ENCODE measurements at regions not wholly inside any gene's neighbourhood (a gene's known extent, or its start where the extent isn't known, plus 50 kb on each side); places are given as distances from the start of the nearest gene placed in this dataset.
"Not testable (repeated sequence)": the region's sequence is repeated elsewhere in the genome, so short reads cannot be mapped to it uniquely, and the experiment has no call there.

DNA sequence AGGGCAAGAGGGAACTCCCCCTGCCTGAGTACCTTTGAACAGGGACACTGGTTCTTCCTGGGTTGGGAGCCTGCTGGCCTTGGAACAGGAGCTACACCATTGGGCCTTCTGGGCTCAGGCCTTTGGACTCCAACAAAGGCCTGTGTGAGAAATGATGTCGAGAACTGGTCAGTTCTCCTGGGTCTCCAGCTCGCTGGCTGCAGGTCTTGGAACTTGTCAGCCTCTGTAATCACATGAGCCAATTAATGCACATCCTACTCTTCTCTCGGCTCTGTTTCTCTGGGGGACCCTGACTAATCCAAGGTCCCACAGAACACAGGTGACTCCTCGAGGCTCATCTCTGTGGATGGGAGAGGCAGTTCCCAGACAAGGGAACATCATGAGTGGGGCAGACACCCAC, 104.7 kb upstream of the PLGLB2 start:
- DNase-seq (ENCODE audit: low spot score), result not testable (repeated sequence)

DNA sequence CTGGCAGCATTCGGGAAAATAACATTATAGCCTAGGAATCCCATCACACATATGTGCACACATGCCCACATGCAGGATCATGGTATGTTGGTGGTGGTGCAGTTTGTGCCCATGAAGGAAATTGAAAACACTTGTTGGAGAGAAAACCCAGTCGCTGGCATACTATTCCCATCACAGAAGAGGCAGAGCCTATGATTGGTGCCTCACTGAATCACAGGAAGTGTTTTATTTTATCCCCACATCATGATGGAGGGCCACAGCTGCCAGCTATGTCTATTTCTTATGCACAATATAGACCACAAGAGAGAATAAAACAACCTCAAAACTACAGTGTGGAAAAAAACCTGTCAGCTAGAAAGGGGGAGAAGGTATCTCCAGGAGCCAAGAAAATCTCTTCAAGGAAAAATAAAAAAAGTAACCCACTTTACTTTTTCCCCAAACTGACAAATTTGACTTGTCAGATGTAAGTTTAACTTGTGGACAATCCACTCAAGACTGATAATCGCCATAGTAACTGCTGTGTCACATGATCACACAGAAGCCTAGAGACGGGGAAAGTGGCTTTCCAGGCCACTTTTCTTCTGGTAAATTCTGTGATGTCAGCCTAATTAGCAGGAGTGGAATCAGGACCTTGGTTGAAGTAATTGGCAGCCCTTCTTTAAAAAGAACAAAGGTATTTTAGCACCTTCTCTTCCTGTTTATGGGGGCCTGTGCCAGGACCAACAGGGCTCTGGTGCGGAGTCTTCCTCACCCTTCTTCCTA, 100.0 kb upstream of the PLGLB2 start:
- DNase-seq (ENCODE audit: low spot score), result not testable (repeated sequence)

DNA sequence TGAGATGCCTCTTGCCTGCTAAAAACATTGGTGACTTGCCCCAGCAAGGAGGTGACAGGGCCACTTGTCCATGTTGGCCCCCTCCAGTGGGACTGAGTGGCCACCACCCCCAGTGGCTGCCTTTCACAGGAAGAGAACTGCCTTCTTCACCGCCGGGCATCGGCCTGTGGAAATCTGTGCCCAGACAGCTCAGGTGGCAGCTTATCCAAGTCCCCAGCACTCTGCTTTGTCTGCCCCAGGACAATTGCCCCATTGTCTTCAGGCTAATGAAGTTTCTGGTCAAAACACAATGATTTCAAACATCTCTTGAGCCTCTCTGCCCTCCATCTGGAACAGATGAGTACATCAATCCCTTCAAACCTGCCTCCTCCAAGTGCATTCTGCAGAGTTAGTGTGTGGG, 99.1 kb upstream of the PLGLB2 start:
- DNase-seq (ENCODE audit: low spot score), result not testable (repeated sequence)

DNA sequence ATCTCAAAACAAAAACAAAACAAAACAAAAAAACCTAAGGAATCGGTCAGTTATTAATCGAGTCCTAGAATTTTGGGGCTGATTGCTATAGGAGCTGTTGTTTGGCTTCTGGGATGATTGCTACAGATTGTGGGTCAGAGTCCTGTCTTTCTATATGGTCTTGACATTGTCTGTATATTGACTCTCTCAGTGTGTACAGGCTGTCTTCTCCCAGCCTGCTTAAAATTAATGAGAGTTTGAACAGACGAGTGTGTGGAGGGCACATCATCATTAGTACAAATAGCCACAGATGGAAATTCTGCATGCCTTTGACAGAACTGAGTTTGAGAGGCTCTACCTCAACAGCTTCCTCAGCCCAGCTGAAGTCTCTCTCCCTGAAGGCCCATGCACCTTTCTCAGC, 98.0 kb upstream of the PLGLB2 start:
- DNase-seq (ENCODE audit: low spot score), result not testable (repeated sequence)

DNA sequence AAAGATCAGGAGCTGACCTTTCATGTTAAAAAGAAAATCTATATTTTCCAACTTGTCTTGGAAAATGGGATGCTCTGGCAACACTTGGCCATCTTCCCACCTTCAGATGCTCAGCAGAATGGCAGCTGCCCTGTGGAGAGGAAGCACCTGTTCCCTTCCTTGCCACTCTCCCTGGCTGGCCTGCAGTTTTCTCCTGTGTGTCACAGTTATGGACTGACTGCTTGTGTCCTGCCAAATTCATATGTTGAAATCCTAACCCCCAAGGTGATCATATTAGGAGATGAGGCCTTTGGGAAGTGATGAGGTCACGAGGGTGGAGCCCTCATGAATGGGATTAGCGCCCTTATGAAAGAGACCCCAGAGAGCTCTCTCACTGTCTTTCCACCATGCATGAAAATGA, 97.0 kb upstream of the PLGLB2 start:
- not testable (repeated sequence) for DNase-seq (ENCODE audit: low spot score)

DNA sequence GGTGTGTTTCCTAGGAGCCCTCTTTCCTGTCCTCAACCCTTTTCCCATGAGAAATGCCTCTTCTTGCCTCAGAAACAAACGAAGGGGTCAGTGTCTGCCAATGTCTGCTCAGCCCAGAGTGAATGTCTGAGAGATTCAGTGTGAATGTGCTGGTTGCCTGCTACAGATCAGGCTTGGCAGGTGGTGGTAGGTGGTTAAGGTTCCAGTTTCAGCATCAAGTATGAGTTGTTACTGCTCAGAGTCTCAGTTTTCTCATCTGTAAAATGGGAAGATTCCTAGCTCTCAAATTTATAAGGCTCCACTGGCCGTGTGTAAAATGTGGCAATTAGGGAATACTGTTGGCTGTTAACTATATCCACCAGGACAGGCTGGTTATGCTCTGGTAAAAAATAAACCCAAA, 96.3 kb upstream of the PLGLB2 start:
- DNase-seq (ENCODE audit: low spot score), result not testable (repeated sequence)

DNA sequence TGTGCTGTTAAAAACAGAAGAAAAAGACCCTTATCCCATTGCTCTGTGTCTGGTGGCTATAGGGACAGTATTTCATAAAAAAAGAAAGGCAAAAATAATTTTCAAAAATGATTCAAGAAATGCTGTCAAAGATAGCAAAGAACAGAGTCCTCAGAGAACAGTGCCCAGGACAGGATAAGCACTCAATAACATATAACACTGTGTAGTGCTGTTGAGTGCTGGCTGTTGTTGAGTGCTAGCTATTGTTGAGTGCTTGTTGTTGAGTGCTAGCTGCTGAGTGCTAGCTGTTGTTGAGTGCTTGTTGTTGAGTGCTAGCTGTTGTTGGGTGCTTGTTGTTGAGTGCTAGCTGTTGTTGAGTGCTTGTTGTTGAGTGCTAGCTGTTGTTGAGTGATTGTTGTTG, 94.5 kb upstream of the PLGLB2 start:
- not testable (repeated sequence) for DNase-seq (ENCODE audit: low spot score)

DNA sequence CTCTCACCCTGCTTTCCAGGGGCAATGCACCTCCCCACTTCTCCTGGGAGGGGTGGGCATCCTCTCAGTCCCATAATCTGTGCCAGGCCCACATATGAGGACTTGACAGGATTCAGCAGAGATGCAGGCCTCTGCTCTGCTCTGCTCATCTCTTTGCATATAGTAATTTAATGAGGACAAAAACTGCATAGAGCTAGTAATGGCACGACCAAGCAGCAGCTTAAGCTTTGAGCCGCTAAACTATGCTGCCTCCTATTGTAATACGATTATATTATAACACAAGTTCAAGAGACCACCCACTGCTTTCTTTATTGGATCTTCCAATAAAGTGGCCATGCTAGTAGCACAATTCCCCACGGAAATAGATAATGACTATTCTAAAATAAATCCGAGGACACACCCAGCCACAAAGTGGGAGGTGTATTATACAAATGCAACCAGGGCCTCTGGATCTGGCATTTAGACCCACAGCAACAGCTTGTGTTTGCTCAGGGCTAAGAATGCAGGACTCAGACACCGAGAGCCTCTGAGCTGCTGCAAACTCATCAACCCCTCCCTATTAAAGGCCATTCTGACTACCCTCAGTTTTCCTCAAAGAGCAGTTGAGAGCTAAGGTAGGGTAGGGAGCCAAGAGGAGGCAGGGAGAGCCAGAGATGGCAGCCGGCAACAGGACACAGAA, 93.6 kb upstream of the PLGLB2 start:
- not testable (repeated sequence) for DNase-seq (ENCODE audit: low spot score)

DNA sequence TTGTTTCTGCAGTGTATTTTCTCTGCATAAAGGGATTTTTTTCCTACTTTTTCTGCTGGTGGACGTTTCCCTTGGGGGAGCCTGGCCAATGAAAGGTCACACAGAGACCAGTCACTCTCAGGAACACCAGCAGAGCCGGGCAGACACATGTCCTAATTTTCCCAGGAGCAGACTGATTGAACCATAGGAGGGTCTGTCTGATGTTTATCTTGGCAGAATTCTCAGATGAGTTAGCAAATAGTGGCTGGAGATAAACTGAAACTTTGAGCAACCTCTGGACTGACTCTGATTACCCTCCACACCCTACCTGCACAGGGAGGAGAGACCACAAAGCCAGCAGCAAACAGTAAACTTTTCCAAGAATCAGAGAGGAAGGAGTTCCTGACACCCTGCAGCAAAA, 90.0 kb upstream of the PLGLB2 start:
- not testable (repeated sequence) for DNase-seq (ENCODE audit: low spot score)

DNA sequence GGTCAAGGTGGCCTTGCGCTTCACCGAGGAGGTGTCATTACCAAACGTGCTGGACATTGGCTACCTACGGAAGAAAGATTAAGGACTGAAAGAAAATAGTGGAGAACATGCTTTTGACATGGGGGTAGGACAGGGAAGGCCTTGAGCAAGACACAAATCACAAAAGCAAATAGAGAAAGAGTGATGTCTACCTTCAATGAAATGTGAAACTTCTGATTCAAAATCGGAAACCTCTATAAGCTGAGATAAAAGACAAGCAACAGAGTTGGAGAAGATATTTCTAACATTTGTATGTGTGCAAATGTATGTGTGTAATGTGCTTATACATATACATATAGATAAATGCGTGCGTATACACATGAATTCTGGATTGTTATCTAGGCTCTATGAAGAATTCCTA, 89.5 kb upstream of the PLGLB2 start:
- DNase-seq (ENCODE audit: low spot score), result not testable (repeated sequence)

DNA sequence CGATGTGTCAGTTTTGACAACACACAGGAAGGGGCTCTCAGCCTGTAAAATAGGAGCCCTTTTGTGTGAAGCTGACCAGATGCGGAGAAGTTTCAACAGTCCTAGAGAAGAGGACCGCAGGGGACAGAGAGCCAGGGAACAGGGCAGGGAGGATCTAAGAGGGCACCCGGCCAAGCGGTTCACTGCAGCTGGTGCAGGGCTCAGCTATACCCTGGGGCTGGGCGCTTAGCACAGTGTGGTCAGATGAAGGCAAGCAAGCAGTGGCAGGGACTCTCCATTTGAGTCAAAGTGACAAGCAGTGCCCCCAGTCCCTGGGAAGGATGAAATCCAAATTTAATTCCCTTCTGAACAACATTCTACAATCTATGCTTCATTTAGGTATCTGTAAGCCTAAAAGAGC, 88.9 kb upstream of the PLGLB2 start:
- not testable (repeated sequence) for DNase-seq (ENCODE audit: low spot score)

DNA sequence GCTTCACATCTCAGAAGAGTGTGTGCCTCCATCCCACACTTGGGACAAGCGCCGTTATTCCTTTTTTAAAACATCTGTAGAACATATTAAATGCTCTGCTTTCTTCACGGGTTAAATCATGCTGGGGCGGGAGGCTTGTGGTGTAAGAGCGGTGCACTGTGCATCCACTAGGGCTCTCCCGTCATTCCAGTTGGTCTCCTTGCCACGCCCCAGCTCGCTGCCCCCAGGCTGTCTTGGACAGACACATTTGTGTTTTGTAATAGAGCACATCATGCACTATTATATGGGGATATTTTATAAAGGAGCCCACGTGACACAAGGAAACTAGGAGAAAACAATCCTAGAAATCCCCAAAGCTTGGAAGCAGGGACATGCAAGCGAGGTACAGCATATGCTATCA, 87.7 kb upstream of the PLGLB2 start:
- not testable (repeated sequence) for DNase-seq (ENCODE audit: low spot score)

DNA sequence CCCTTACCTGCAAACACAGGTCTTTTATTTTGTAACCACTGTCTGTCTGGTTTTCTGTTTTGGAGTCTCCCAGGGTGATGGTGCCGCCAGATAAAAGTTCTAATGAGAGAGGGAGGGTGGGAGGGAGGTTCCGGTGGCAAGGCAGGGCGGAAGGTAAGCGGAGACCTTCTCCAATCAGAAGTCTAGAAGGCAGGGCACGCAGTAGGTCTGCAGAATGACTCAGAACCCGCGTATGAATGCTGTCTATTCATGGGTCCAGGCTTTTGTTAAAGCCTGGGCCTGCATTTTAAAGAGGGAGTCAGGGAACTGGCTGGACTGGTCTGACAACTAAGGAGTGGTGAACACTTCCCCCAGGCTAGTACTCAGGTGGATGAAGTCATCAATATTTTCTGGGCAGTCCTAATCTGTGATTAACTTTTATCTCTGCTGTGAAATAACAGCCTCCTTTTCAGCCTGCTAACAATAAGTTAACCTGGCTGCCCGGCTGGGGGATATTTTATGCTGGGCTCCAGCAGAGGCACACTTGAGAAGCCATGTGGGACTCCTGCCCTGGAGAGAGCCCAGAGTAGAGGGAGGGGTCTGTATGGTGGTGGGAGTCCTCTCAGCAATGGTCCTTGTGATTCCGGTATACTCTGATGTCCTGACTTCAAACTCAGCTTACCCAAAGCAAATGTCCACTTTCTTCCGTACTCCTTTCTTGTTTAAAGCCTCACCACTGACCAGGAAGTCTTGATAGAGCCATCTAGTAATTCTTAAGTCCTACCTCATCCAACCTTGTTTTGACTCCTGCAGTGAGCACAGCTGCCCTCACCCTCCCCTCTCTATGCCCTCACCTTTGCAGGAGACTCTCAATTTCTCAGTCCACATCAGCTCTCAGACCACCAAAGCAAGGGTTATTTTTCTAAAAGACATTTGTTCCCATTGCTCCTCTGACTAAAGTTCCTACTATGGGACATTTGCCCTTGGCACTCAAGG, 85.3 kb upstream of the PLGLB2 start:
- DNase-seq (ENCODE audit: low spot score), result not testable (repeated sequence)

DNA sequence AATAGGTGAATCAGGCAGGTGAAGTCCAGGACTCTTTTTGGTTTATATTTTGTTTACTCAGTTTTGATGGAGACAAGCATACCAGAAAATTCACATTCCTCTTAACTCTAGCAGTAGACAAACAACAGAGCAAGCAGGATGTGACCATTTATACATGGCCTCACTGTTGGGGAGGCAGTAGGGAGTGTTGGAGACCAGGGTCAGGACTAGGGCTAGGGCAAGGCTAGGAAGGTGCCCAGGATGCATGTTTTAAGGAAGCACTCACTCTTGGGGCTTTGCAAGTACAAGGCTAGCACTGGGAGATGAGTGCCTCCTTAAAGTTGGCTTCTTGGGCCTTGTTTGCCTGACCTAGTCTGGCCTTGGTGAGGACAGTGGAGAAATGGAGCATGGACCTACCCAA, 84.5 kb upstream of the PLGLB2 start:
- DNase-seq (ENCODE audit: low spot score), result not testable (repeated sequence)

DNA sequence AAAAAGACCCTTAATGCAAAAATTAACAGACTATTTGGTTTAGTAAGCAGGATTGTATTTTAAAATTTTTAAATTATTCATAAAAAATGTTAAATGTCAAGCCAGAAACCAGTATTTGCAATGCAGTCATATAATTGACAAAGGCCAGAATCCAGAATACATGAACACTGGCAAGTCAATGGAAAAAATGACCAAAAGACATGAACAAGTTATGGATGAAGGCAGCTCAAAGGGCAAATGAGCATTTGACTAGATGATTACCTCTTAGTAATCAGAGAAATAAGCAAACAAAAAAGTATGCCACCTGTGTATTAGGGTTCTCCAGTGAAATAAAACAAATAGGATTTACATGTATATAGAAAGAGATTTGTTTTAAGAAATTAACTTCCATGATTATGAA, 80.9 kb upstream of the PLGLB2 start:
- not testable (repeated sequence) for DNase-seq (ENCODE audit: low spot score)

DNA sequence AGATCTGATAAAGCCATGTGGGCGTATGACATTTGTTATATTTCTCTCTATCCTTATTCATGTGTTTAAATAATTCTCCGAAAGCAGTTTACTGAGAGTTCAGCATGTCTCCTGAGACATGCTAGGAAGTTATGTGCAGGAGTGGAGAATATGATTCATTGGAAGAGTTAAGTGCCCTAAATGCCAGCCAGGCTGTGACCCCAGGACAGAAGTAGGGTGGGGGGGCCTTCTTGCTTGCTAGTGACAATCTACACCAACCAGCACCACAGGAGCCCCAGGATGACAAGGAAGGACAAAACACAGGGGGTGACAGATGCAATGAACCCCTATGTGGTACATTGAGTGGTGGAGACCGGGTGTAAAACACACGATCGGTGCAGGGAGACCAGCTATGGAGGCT, 79.5 kb upstream of the PLGLB2 start:
- not testable (repeated sequence) for DNase-seq (ENCODE audit: low spot score)

DNA sequence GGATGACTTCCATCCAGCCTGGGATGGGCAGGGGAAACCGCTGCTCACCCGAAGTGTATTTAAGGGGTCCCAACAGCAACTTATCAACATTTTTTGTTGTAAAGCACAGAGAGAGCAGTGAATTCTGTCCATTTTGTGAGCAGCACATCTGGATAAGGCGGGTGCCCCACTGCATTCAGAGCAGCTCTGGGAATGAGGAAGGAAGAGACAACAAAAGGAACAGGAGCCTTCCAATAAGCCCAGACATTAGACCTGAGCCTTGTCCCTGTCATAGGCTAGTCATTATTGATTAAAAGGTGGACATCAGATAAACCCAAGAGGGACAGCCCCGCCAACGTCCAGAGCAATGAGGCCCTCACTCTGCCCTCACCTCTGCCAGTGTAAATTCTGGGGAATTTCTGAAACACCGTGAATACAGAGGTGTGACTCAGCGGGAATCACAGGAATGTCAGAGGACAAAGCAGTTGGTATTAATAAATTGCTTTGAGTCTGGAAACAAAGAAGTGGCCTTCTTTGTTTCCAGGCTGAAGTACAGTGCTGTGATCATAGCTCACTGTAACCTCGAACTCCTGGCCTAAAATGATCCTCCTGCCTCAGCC, 78.2 kb upstream of the PLGLB2 start:
- DNase-seq (ENCODE audit: low spot score), result not testable (repeated sequence)

DNA sequence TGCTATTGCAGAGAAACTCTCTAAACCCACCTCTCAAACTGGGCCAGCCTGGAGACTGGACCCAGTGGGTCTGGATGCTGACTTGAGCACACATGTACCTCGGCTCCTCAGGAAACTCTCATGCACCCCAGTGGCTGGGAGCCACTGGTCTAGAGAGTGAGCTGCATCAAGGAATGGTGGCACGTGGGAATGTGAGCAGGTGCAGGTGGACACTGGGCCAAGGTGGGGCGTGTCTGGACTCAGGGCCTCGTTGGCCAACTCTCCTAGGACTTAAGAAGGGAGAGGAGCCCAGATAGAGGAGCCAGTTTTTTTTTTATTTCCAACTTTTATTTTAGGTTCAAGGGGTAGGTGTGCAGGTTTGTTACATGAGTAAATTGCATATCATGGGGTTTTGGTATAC, 75.5 kb upstream of the PLGLB2 start:
- not testable (repeated sequence) for DNase-seq (ENCODE audit: low spot score)

DNA sequence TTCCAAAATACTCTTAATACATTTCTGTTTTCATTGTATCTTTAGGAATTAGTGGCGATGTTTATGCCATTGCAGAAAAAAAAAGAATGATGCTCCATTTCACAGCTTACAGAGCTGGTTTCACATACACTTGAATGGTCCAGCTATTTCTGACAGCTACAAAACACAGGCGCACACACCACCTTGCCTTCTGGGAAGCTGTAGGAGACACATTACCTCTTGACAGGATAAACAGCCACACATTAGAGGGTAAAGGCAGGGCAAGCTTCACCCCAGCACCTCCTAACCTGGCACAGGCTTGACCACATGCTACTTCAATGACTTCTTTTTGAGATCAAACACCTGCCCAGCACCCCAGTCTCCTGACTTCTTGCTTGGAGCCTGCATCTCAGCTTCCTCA, 73.2 kb upstream of the PLGLB2 start:
- DNase-seq (ENCODE audit: low spot score), result not testable (repeated sequence)

DNA sequence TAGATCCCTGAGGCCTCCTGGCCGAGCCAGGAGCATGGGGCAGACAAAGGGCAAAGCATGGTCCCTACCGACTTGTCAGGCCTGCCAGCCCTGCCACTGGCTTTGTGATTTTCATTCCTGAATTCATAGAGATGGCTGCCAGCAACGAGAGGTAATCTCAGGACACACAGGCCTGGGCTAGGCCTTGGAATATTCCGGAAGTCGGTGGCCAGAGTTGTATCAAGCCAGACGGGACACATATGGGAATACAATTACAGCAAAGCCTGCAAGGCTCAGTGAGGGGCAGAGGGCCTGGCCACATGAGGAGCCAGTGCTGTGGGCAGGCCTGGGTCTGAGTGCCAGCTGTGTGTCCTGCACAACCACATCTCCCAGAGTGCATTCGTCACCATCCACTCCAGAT, 72.4 kb upstream of the PLGLB2 start:
- not testable (repeated sequence) for DNase-seq (ENCODE audit: low spot score)

DNA sequence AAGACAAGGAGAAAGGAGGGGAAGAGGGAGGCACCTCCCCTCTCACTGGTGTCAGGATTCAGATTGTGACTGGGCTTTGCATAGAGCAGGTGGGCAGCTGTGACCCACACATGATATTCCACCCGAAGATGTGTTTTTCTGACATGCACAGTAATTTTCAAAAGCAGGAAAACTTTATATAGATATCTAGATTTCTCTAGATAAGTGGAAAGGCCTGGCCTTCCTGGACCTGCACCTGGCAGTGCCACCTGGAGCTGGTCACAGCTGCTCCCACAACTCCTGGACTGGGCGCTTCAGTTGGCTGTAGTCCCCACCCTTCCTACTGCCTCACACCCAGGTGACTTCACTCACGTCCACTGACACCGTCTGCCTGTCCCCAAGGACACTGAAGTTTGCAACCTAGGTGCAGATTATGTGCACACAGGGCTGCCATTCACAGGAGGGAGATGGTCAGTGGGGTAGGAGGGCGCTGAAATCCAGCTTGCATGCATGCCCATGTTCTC, 70.4 kb upstream of the PLGLB2 start:
- DNase-seq (ENCODE audit: low spot score), result not testable (repeated sequence)

DNA sequence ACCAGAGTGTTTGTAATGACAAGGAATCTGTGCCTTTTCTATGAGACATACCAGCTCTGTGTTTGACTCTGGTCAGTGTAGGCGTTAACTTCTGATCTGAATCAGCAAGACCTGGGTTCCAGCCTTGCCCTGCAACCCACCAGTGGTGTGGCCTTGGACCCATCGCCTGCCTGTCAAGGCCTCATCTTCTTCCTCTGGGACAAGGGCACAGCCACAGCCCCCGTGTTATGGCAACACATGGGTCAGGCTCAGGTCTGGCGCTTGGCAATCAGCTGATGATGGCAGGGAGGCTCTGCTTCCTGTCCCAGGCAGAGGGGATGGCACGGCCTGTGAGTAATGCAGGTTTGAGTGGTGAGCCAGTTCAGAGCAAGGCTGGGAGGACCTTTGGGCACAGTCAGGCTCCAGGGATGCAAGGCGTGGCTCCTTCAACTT, 69.1 kb upstream of the PLGLB2 start:
- DNase-seq (ENCODE audit: low spot score), result not testable (repeated sequence)
